ENCODE measurements at regions not wholly inside any gene's neighbourhood (a gene's known extent, or its start where the extent isn't known, plus 50 kb on each side); places are given as distances from the start of the nearest gene placed in this dataset.

DNA sequence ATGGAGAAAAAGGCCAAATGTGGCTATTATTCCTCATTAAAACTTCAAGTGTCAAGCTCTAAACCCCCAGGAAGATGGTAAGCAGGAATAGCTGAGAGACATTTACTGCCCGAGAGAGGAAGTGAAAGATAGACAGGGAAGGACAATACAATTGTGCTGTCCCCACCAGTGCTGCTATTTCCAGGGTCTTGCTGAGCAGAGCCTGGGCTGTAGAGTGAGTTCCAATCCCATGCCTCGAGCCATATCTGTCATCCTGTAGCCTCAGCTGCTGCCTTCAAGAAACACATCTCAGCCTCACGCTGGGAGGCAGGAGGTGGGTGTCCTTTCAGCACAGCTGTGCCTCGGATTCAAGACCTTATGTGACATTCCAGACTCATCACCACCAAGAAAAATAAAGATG lies 114.0 kb downstream of the RPAP3 start:
- no peak for DNase-seq (ENCODE audit: low read depth)
- TF ChIP-seq, protein P1, sequence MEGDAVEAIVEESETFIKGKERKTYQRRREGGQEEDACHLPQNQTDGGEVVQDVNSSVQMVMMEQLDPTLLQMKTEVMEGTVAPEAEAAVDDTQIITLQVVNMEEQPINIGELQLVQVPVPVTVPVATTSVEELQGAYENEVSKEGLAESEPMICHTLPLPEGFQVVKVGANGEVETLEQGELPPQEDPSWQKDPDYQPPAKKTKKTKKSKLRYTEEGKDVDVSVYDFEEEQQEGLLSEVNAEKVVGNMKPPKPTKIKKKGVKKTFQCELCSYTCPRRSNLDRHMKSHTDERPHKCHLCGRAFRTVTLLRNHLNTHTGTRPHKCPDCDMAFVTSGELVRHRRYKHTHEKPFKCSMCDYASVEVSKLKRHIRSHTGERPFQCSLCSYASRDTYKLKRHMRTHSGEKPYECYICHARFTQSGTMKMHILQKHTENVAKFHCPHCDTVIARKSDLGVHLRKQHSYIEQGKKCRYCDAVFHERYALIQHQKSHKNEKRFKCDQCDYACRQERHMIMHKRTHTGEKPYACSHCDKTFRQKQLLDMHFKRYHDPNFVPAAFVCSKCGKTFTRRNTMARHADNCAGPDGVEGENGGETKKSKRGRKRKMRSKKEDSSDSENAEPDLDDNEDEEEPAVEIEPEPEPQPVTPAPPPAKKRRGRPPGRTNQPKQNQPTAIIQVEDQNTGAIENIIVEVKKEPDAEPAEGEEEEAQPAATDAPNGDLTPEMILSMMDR (IDR thresholded peaks at IDR 0.05; ENCODE audit: low read length, missing control alignments), result no peak
- no peak overlapping the region for H3K4me3 ChIP-seq (replicated peaks; ENCODE audit: low read depth, low read length)

DNA sequence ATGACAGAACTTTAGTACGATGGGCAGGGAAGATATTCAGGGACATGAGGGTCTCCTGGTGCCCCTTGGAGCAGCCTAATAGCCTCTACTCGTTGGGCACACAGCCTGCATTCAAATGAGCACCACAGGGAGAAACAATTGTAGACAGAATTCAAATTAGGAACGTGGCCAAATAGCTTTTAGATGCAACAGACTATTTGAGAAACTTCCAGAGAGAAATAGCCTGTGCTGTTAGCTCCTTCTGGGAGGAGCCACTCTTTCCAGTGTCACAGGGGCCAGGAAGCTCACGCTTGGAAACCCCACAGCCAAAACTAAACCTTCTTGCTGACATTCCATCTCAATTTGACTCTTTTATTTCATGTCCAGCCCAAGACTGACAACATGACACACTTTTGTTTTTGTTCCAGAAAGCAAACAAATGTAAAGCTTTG lies 114.5 kb downstream of the RPAP3 start:
- peak; percentile 6 for DNase-seq (ENCODE audit: low read depth)

DNA sequence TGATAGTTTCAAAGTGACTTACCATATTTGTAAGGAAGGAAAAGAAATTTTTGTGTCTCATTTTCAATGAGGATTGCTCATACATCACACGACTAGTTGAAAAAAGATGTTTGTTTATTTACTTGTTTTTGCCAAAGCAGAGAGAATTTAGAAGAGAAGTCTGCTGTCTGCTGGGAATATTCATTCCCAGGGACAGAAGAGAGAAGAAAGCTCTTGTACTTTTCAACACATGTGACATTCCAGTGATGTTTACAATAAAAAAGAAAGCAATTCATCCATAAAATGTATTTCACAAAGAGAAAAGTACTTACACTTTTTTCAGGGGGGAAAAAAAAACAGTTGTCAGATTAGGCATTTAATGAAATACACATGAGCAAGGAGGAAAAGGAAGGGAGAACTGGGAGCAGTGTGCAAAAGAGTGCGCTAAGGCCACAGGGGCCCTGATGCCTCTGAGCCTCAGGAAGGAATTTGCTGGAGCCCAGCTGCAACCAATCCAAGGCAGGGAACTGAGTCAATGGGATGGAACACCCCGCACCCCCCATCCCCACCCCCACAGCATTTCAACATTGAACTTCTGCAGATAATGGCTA lies 115.0 kb downstream of the RPAP3 start:
- TF ChIP-seq, protein P1 (IDR thresholded peaks at IDR 0.05; ENCODE audit: low read length, missing control alignments), result no peak
- H3K4me3 ChIP-seq (replicated peaks; ENCODE audit: low read depth, low read length), result no peak overlapping the region
- no peak for DNase-seq (ENCODE audit: low read depth)

More for the DNA sequence above, 114.5 kb downstream of the RPAP3 start:
- TF ChIP-seq, protein P1 (IDR thresholded peaks at IDR 0.05; ENCODE audit: low read length, missing control alignments), result no peak
- H3K4me3 ChIP-seq (replicated peaks; ENCODE audit: low read depth, low read length), result no peak overlapping the region

DNA sequence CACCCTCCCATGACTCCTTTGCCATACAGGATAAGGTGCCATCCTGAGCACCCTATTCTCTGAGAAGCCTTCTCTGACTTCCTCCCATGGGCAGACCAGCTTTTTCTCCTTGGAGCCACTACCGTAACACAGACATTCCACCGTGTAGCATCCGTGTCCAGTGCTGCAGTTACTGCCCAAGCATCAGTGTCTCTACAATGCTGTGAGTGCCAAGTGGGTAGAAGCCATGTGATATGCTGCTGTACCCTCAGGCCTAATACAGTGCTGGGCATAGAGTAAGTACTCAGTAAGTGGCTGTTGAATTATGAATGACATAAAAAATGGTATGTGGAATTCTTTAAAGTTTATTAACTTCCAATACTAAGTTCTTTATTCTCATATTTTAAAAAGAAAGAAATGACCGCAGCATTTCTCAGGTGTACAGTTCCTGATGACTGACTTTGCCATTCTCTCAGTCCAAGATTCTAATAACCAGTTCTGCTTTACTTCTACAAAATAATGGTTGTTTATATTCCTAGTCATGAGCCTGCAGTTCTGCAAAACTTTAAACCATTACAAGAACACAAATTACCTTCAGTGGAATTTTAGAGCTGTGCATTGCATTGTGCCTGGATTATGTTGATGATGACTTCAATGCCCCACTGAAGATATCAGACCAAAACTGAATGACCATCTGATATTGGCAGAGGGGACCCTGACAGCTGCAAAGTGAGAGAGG lies 118.7 kb downstream of the RPAP3 start:
- TF ChIP-seq, protein P1 (IDR thresholded peaks at IDR 0.05; ENCODE audit: low read length, missing control alignments), result no peak
- H3K4me3 ChIP-seq (replicated peaks; ENCODE audit: low read depth, low read length), result no peak overlapping the region
- DNase-seq (ENCODE audit: low read depth), result no peak

DNA sequence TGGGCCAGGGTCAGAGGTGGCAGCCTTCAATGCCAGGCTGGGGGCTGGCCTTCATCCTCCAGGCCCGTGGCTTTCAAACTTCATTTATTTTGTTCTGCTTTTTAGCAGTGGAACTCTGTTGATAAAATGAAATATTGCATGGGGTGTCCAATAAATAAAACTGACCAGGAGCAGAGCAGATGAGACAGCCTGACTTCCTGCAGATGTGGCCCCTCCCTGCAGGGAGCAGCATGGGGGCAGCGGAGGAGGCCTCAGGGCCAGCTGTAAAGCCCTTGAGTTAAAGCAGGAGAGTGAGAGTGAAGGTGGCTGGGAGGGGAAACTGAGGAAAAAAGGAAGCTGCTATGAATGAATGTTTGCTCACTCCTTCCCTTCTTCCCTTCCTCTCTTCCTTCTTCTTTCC lies 120.3 kb downstream of the RPAP3 start:
- TF ChIP-seq, protein P1 (IDR thresholded peaks at IDR 0.05; ENCODE audit: low read length, missing control alignments), result no peak

DNA sequence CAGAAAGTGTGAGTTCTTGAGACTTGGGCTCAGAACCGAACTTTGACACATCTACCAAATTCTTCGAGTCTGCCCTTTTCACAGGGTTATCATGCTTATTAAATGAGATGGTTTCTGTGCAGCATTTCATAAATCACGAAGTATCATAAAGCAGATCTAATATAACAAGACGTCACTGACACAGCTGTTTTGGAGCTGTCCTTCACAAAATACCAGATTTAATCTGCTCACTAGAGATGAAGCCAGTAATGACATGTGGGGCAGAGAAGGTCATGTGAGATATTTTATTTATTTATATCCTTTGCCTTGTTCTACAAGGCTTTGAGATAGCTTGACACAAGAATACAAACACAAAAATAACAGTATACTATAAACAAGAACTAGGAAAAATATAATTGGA lies 127.0 kb downstream of the RPAP3 start:
- TF ChIP-seq, protein P1 (IDR thresholded peaks at IDR 0.05; ENCODE audit: low read length, missing control alignments), result no peak
- H3K4me3 ChIP-seq (replicated peaks; ENCODE audit: low read depth, low read length), result no peak overlapping the region
- DNase-seq (ENCODE audit: low read depth), result no peak

More for the DNA sequence above, 120.3 kb downstream of the RPAP3 start:
- no peak for DNase-seq (ENCODE audit: low read depth)
- H3K4me3 ChIP-seq (replicated peaks; ENCODE audit: low read depth, low read length), result no peak overlapping the region
